Activated CD4-positive, alpha-beta memory T cell treated with anti-CD3 and anti-CD28 coated beads for 36 hours (primary cell): ENCODE measurements at regions not wholly inside any gene's neighbourhood (a gene's known extent, or its start where the extent isn't known, plus 50 kb on each side); places are given as distances from the start of the nearest gene placed in this dataset.

ENCODE experiments used
- CTCF ChIA-PET: fragments of 350-600 bp; sonication (Branson Sonifier 250); formaldehyde crosslinking; loops from one replicate; lab custom pipeline; 2021; ENCODE audit warnings: antibody characterized with exemption, inconsistent platforms; lab: Charles Lee
- POLR2A ChIA-PET: fragments of 350-600 bp; sonication (Branson Sonifier 250); formaldehyde crosslinking; loops from one replicate; lab custom pipeline; 2021; ENCODE audit warnings: antibody characterized with exemption; lab: Charles Lee
- DNase-seq: peaks from one replicate; pipeline ENCODE4 v3.0.0-alpha.2; 2020
- H3K27ac Mint-ChIP-seq: one replicate; pipeline ENCODE4 v1.8.0; 2021; ENCODE audit warnings: mixed read lengths
- H3K27me3 Mint-ChIP-seq: one replicate; pipeline ENCODE4 v1.8.0; 2021; ENCODE audit warnings: mixed read lengths
- H3K36me3 Mint-ChIP-seq: one replicate; pipeline ENCODE4 v1.8.0; 2021; ENCODE audit warnings: mixed read lengths
- H3K4me1 Mint-ChIP-seq: one replicate; pipeline ENCODE4 v1.8.0; 2021; ENCODE audit warnings: low read depth, mixed read lengths
- H3K4me3 Mint-ChIP-seq: one replicate; pipeline ENCODE4 v1.8.0; 2021; ENCODE audit warnings: mild to moderate bottlenecking, mixed read lengths
- H3K9me3 Mint-ChIP-seq: one replicate; pipeline ENCODE4 v1.8.0; 2021; ENCODE audit warnings: mixed read lengths
- intact Hi-C: fragments of 100-400 bp; cut with micrococcal nuclease; formaldehyde crosslinking; loops from one replicate; pipeline ENCODE4 v1.15.1; 2023

DNA sequence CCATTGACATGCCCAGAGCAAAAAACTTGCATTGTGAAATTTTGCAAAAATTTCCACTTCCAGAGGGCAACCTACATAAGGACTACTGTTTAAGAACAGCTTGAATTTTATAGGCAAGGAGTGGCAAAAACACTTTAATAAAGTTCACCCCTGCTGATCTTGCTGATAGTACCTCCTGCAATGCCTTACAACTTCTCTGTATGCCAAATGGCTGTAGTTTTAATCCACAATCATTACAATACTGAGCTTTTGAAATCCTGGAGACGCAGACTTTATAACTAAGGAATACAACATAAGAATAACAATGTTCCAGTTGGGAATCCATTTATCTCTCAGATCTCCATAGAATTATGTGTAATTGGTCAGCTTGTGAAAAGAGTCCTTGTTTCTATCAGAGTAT, 247.5 kb downstream of the KCNJ3 start:
- DNase-seq, result no peak
- Mint-ChIP-seq H3K36me3 (no peaks in the 10 kb centered on the region), H3K4me1 (no peaks in the 10 kb centered on the region), H3K27ac (no peak overlapping the region), H3K4me3 (no peak overlapping the region), H3K27me3 (no peaks in the 10 kb centered on the region), H3K9me3 (peaks cover 2% of the 10 kb centered on the region)
- ChIA-PET POLR2A (no interaction called here), CTCF (no interaction called here)
- intact Hi-C loops, result no loop called here

DNA sequence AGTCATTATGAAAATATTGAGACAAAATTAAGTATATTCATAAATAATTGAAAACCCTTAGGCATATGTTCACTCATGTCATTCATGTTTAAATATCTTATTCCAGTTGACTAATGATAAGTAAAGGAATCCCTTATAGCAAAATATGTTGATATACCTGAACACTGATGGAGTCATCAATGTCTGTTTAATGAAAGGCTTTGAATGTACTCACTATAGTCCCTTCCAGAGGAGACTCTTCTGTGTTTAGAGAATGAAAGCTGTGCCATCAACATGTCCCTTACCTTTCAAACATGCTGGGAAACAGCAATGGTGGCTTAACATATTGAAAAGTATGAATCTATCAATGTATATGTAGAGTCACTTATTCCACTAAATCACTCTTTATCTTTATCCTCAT, 242.9 kb downstream of the KCNJ3 start:
- ChIA-PET CTCF (no interaction called here), POLR2A (no interaction called here)
- H3K27ac Mint-ChIP-seq, result no peak overlapping the region
- H3K4me3 Mint-ChIP-seq, result no peak overlapping the region
- H3K27me3 Mint-ChIP-seq, result no peaks in the 10 kb centered on the region
- no peaks in the 10 kb centered on the region for H3K36me3 Mint-ChIP-seq
- intact Hi-C loops, result no loop called here
- DNase-seq, result no peak
- peaks cover 2% of the 10 kb centered on the region for H3K9me3 Mint-ChIP-seq
- H3K4me1 Mint-ChIP-seq, result no peaks in the 10 kb centered on the region

DNA sequence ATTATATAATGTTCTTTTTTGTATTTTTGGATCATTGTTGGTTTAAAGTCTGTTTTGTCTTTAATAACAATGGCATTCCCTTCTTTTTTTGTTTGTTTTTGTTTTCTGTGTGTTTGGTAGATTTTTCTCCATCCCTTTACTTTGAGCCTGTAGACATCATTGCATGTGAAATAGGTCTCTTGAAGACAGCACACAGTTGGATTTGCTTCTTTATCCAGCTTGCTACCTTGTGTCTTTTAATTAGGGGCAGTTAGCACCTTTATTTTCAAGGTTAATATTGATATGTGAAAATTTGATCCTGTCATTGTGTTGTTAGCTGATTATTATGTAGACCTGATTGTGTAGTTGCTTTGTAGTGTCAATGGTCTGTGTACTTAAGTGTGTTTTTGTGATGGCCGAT, 235.7 kb downstream of the KCNJ3 start:
- DNase-seq, result no peak
- no peaks in the 10 kb centered on the region for H3K4me1 Mint-ChIP-seq
- peaks cover 15% of the 10 kb centered on the region for H3K9me3 Mint-ChIP-seq
- CTCF ChIA-PET, result no interaction called here
- POLR2A ChIA-PET, result no interaction called here
- H3K4me3 Mint-ChIP-seq, result no peak overlapping the region
- intact Hi-C loops, result no loop called here
- no peaks in the 10 kb centered on the region for H3K27me3 Mint-ChIP-seq
- no peaks in the 10 kb centered on the region for H3K36me3 Mint-ChIP-seq
- no peak overlapping the region for H3K27ac Mint-ChIP-seq

DNA sequence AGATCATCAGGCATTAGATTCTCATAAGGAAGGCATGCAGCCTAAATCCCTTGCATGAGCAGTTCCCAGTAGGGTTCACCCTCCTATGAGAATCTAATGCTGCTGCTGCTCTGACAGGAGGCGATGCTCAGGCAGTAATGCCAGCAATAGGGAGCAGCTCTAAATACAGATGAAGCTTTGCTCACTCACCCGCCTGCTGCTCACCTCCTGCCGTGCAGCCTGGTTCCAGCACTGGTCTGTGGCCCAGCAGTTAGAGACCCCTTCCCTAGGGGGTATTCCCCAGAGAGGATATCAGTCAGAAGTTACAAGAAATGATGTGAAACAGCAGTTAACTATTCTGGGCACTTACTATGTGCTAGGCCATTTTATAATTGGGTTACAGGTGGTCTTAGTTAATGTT, 226.0 kb downstream of the KCNJ3 start:
- Mint-ChIP-seq H3K27me3 (no peaks in the 10 kb centered on the region), H3K4me3 (no peak overlapping the region), H3K27ac (no peak overlapping the region), H3K36me3 (no peaks in the 10 kb centered on the region), H3K4me1 (no peaks in the 10 kb centered on the region), H3K9me3 (no peaks in the 10 kb centered on the region)
- intact Hi-C loops, result no loop called here
- DNase-seq, result no peak
- ChIA-PET POLR2A (no interaction called here), CTCF (no interaction called here)

DNA sequence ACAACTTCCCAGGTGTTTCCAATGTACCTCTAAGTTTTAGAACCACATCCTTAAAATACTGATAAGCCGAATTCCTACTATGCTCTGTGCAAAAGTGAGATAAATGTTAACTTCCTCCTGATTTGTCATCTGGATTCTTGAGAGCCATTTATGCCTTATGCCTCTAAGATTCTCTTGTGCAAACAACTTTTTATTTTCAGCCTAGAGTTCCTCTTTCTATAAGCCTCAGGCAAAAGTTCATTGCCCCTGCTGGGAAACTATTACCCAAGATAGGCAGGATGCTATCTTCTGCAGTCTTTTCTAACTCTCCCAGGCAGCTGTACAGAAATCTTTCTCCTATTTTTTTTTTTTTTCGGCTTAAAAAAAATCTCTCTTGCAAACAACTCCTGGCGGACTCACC, 216.1 kb downstream of the KCNJ3 start:
- no peak overlapping the region for H3K27ac Mint-ChIP-seq
- H3K36me3 Mint-ChIP-seq, result no peaks in the 10 kb centered on the region
- H3K4me3 Mint-ChIP-seq, result no peak overlapping the region
- no peaks in the 10 kb centered on the region for H3K27me3 Mint-ChIP-seq
- ChIA-PET POLR2A (no interaction called here), CTCF (no interaction called here)
- H3K4me1 Mint-ChIP-seq, result no peaks in the 10 kb centered on the region
- H3K9me3 Mint-ChIP-seq, result peaks cover 2% of the 10 kb centered on the region
- DNase-seq, result no peak
- intact Hi-C loops, result no loop called here

DNA sequence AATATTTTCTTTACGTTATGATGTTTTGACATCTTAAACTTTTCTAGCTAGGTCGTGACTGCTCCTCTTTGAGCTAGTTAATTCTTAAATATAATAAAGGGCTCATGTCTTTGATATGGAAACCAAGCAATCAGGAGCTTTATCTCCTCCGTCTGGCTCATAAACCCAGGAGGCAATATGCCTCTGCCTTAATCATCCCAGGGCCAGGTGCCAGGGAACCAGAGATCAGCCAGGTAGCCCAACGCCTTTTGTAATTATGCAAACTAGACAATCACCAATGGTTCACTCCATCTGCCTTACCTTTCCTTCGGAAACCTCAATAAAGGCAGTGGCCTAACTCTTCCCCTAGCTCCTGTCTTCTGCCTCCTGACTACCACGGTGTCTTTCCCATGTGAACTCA, 213.7 kb downstream of the KCNJ3 start:
- H3K27ac Mint-ChIP-seq, result no peak overlapping the region
- CTCF ChIA-PET, result no interaction called here
- H3K27me3 Mint-ChIP-seq, result no peaks in the 10 kb centered on the region

DNA sequence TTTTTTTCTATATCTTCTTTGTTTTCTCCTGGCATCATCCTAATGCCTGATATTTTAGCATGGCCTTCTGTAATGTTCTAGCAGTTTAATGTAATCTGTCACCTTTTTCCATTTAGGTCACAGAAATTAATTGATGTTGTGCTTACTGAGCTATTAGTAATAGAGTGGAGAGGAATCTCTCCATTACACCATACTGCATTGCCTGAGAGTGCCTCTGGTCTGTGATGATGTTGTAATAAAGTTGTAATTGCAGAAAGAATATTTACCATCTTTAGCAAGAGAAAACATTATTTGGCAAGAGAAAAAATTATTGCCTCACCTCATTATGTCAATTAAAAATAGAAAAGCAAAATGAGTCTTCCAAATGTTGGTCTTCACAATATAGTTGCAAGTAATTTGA, 213.2 kb downstream of the KCNJ3 start:
- H3K4me3 Mint-ChIP-seq, result no peak overlapping the region
- no peaks in the 10 kb centered on the region for H3K27me3 Mint-ChIP-seq
- no peak overlapping the region for H3K27ac Mint-ChIP-seq
- ChIA-PET CTCF (no interaction called here), POLR2A (no interaction called here)
- intact Hi-C loops, result no loop called here
- peaks cover 5% of the 10 kb centered on the region for H3K9me3 Mint-ChIP-seq
- H3K36me3 Mint-ChIP-seq, result no peaks in the 10 kb centered on the region
- DNase-seq, result no peak
- no peaks in the 10 kb centered on the region for H3K4me1 Mint-ChIP-seq

More for the DNA sequence above, 213.7 kb downstream of the KCNJ3 start:
- H3K36me3 Mint-ChIP-seq, result no peaks in the 10 kb centered on the region
- POLR2A ChIA-PET, result no interaction called here
- H3K9me3 Mint-ChIP-seq, result peaks cover 5% of the 10 kb centered on the region
- no peak overlapping the region for H3K4me3 Mint-ChIP-seq
- intact Hi-C loops, result no loop called here
- no peak for DNase-seq
- no peaks in the 10 kb centered on the region for H3K4me1 Mint-ChIP-seq

DNA sequence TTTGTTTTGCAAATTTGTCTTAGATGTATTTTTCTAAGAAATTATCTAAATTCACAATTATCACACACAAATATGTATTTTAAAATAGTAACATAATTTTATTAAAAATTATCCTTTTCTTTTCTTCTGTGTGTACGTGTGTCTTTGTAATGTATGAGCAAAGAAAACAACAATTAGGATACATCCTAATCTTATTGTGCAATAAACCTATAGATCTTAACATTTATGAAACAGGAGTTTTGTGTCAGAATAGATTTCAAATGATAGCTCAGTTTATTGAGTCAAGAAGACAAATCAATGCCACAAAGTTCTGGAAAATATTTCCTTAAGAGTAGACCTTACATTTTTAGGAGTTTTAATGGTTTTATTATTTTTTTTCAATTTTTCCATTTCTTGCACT, 212.2 kb downstream of the KCNJ3 start:
- intact Hi-C loops, result no loop called here
- H3K27me3 Mint-ChIP-seq, result no peaks in the 10 kb centered on the region
- H3K4me1 Mint-ChIP-seq, result no peaks in the 10 kb centered on the region
- H3K9me3 Mint-ChIP-seq, result peaks cover 5% of the 10 kb centered on the region
- ChIA-PET CTCF (no interaction called here), POLR2A (no interaction called here)
- H3K36me3 Mint-ChIP-seq, result no peaks in the 10 kb centered on the region
- H3K27ac Mint-ChIP-seq, result no peak overlapping the region
- H3K4me3 Mint-ChIP-seq, result no peak overlapping the region
- no peak for DNase-seq

DNA sequence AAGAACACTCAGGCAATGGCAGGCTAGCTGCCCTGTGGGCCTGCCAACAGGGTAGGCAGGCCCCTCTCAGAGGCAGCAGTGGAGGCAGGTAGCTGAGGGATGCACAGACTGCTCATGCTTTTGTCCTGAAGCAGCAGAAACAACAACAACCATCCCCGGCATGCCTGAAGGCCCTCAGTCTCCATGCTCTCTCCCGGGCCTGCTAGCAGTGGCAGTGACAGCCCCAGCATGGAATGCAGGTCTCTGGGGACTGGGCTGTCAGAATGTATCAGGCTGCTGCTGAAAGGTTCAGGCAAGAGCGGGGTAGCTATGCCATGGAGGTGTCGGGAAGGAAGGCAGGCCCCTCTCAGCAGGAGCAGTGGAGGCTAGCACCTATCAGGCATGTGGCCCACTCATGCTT, 209.8 kb downstream of the KCNJ3 start:
- Mint-ChIP-seq H3K4me3 (no peak overlapping the region), H3K4me1 (no peaks in the 10 kb centered on the region), H3K27ac (no peak overlapping the region), H3K36me3 (no peaks in the 10 kb centered on the region), H3K27me3 (no peaks in the 10 kb centered on the region), H3K9me3 (peaks cover 8% of the 10 kb centered on the region)
- intact Hi-C loops, result no loop called here
- no peak for DNase-seq
- ChIA-PET POLR2A (no interaction called here), CTCF (no interaction called here)
